HL-60 (cell line): ENCODE measurements at regions not wholly inside any gene's neighbourhood (a gene's known extent, or its start where the extent isn't known, plus 50 kb on each side); places are given as distances from the start of the nearest gene placed in this dataset.

Source experiments
- DNase-seq, 2 experiments: peaks; one replicate each; pipeline ENCODE4 v3.0.0-alpha.2; 2010 to 2020; ENCODE audit warnings: low read depth in 1 of 2, low spot score in 1 of 2
- H3K27ac ChIP-seq: fragments of 250-450 bp; sonication (Bioruptor Pico); replicated peaks from 2 replicates; pipeline ENCODE4 v1.5.1; 2020; ENCODE audit warnings: mild to moderate bottlenecking, moderate library complexity
- H3K27me3 ChIP-seq: fragments of 250-450 bp; sonication (Bioruptor Pico); 2 replicates; pipeline ENCODE4 v1.5.1; 2021; ENCODE audit warnings: mild to moderate bottlenecking, moderate library complexity; ENCODE audit not compliant: insufficient read depth, poor library complexity, severe bottlenecking
- H3K4me3 ChIP-seq: replicated peaks from 2 replicates; pipeline ENCODE4 v1.5.1; 2011; ENCODE audit warnings: mild to moderate bottlenecking, control low read depth, low read length; ENCODE audit not compliant: insufficient read depth
- CTCF ChIP-seq: IDR thresholded peaks from one replicate; pipeline ENCODE4 v1.5.1; 2011; ENCODE audit warnings: low read length, control low read depth, inconsistent platforms; ENCODE audit not compliant: insufficient read depth
- GABPA ChIP-seq: IDR thresholded peaks from 2 replicates; pipeline ENCODE4 v1.6.1; 2012; ENCODE audit warnings: low read depth
- POLR2AphosphoS5 ChIP-seq: IDR thresholded peaks from 2 replicates; pipeline ENCODE4 v1.6.1; 2012; ENCODE audit warnings: low read depth
- REST ChIP-seq: IDR thresholded peaks from 2 replicates; pipeline ENCODE4 v1.6.1; 2012; ENCODE audit warnings: low read depth; ENCODE audit not compliant: insufficient replicate concordance
- SPI1 ChIP-seq: IDR thresholded peaks from 2 replicates; pipeline ENCODE4 v1.6.1; 2012; ENCODE audit warnings: low read depth, mild to moderate bottlenecking, borderline replicate concordance

DNA sequence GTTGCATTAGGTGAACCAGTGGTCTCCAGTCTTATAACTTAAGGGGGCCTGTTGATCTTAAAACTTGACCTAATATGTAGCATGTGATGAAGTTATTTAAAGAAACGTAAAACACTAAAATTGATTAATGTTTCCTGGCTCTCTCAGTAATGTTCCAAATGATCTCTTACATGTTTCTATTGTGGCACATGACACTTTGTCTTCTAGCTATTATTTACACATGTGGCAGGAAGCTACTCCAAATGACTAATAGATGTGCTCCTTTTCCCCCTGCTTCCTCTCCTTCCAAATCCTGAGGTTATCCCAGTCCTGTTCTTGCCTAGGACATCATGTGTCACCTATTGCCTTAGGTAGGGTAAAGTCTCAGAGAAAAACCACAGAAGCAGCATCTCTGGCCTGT is 89.4 kb downstream of the FAS start:
- Histone ChIP-seq H3K4me3 (no peak overlapping the region), H3K27me3 (no peaks in the 10 kb centered on the region), H3K27ac (no peak overlapping the region)
- TF ChIP-seq POLR2AphosphoS5, result no peak
- no peak for TF ChIP-seq GABPA
- no peak for TF ChIP-seq SPI1
- no peak for TF ChIP-seq CTCF
- TF ChIP-seq REST, result no peak
- DNase-seq, result no peak

DNA sequence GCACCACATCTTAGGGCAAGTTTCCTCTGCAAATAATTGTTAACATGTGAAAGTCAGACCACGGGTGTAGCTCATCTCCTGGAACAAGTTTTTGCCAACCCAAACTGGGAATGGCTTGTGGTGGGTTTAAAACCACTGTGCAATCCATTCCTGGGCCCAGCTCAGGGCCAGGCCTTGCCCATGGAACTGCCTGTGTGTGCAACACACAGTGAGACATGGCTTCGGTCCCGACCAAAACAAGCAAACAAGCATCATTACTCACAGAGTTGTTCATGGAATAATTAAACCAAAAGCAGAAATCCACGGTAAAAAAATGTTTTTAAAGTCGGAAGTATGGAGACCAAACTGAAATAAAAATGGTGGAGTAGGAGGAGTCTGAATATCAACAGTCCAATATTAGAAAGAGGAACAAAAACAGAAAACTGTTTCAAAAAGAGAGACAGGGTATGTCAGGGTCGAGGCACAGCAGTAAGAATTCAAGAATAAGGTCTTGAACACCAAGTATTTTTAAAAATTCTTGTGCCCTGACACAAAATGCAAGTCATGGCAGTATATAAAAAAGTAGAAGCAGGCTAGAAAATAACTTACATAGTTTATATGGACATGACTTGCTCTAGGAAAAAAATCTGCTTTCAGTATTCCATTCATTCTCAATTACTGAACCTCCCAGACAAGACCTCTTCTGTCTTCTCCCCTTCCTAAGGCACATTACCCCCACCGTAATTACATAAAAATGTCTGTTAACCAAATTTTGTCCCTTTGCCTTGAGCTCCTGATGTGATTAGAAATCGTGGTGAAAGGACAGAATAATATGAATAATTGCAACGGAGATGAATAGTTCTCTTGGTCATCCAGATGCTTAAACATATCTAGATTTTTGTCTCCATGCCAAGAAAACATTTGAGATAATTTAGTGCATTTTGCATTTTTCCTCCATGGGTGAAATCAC is 88.4 kb downstream of the FAS start:
- H3K4me3 ChIP-seq, result no peak overlapping the region
- no peaks in the 10 kb centered on the region for H3K27me3 ChIP-seq
- no peak for DNase-seq
- no peak overlapping the region for H3K27ac ChIP-seq
- no peak for TF ChIP-seq SPI1
- no peak for TF ChIP-seq REST
- TF ChIP-seq GABPA, result no peak
- no peak for TF ChIP-seq CTCF
- no peak for TF ChIP-seq POLR2AphosphoS5

DNA sequence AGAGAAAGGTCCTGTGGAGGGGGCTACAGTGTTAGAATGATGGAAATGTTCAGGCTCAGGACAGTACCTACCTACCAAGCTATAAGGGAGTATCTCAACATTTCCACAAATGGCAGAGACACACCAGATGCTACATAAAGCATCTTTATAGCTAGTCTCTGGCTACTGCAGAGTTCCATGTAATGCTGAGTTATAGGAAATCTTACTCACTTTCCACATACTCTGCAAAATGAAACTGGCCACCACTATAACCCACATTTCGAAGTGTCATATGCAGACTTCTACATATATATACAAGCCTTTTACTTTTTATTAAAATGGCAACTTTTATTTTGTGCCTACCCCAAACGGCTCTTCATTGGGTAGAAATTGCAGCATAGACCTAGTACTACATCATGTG is 85.5 kb downstream of the FAS start:
- Histone ChIP-seq H3K4me3 (no peak overlapping the region), H3K27me3 (no peaks in the 10 kb centered on the region), H3K27ac (no peak overlapping the region)
- DNase-seq, result no peak
- TF ChIP-seq CTCF, result no peak
- TF ChIP-seq POLR2AphosphoS5, result no peak
- TF ChIP-seq SPI1, result no peak
- TF ChIP-seq REST, result no peak
- TF ChIP-seq GABPA, result no peak
